ENCODE measurements at regions not wholly inside any gene's neighbourhood (a gene's known extent, or its start where the extent isn't known, plus 50 kb on each side); places are given as distances from the start of the nearest gene placed in this dataset.
"Not testable (repeated sequence)": the region's sequence is repeated elsewhere in the genome, so short reads cannot be mapped to it uniquely, and the experiment has no call there.

GRCh38 chr7:106501605-106502580 is 159.1 kb downstream of the CCDC71L start:
- no peaks in the 10 kb centered on the region for H3K4me1 ChIP-seq (ENCODE audit: insufficient read depth, low read length)
- H3K27me3 ChIP-seq (ENCODE audit: insufficient read depth, low read length): no peaks in the 10 kb centered on the region
- H3K4me3 ChIP-seq (ENCODE audit: low read length): no peak overlapping the region
- H3K9me3 ChIP-seq (ENCODE audit: low read depth, low read length): no peaks in the 10 kb centered on the region

- no peaks in the 10 kb centered on the region for H3K9me3 ChIP-seq (ENCODE audit: low read depth, low read length)
- H3K4me1 ChIP-seq (ENCODE audit: insufficient read depth, low read length): no peaks in the 10 kb centered on the region
- no peaks in the 10 kb centered on the region for H3K27me3 ChIP-seq (ENCODE audit: insufficient read depth, low read length)
- no peak overlapping the region for H3K4me3 ChIP-seq (ENCODE audit: low read length)
Measured at GRCh38 chr7:106499897-106500296, 161.1 kb downstream of the CCDC71L start.

- not testable (repeated sequence) for H3K4me1 ChIP-seq (ENCODE audit: insufficient read depth, low read length); H3K27me3 ChIP-seq (ENCODE audit: insufficient read depth, low read length); H3K4me3 ChIP-seq (ENCODE audit: low read length); H3K9me3 ChIP-seq (ENCODE audit: low read depth, low read length)
Measured at GRCh38 chr7:106498005-106498404, 163.0 kb downstream of the CCDC71L start.

- Histone ChIP-seq H3K9me3 (ENCODE audit: low read depth, low read length) (no peaks in the 10 kb centered on the region), H3K4me3 (ENCODE audit: low read length) (no peak overlapping the region), H3K4me1 (ENCODE audit: insufficient read depth, low read length) (no peaks in the 10 kb centered on the region), H3K27me3 (ENCODE audit: insufficient read depth, low read length) (no peaks in the 10 kb centered on the region)
Measured at GRCh38 chr7:106493041-106493731, 167.8 kb downstream of the CCDC71L start.

GRCh38 chr7:106488465-106488864 is 172.5 kb downstream of the CCDC71L start:
- H3K9me3 ChIP-seq (ENCODE audit: low read depth, low read length): no peaks in the 10 kb centered on the region
- no peaks in the 10 kb centered on the region for H3K4me1 ChIP-seq (ENCODE audit: insufficient read depth, low read length)
- H3K27me3 ChIP-seq (ENCODE audit: insufficient read depth, low read length): no peaks in the 10 kb centered on the region
- H3K4me3 ChIP-seq (ENCODE audit: low read length): no peak overlapping the region

GRCh38 chr7:106487892-106488291 is 173.1 kb downstream of the CCDC71L start:
- H3K4me3 ChIP-seq (ENCODE audit: low read length): no peak overlapping the region
- H3K4me1 ChIP-seq (ENCODE audit: insufficient read depth, low read length): no peaks in the 10 kb centered on the region
- H3K27me3 ChIP-seq (ENCODE audit: insufficient read depth, low read length): no peaks in the 10 kb centered on the region
- no peaks in the 10 kb centered on the region for H3K9me3 ChIP-seq (ENCODE audit: low read depth, low read length)

GRCh38 chr7:106486331-106486730 is 174.6 kb downstream of the CCDC71L start:
- no peaks in the 10 kb centered on the region for H3K27me3 ChIP-seq (ENCODE audit: insufficient read depth, low read length)
- no peak overlapping the region for H3K4me3 ChIP-seq (ENCODE audit: low read length)
- no peaks in the 10 kb centered on the region for H3K4me1 ChIP-seq (ENCODE audit: insufficient read depth, low read length)
- H3K9me3 ChIP-seq (ENCODE audit: low read depth, low read length): no peaks in the 10 kb centered on the region

GRCh38 chr7:106485919-106486318 is 175.0 kb downstream of the CCDC71L start:
- no peaks in the 10 kb centered on the region for H3K4me1 ChIP-seq (ENCODE audit: insufficient read depth, low read length)
- H3K9me3 ChIP-seq (ENCODE audit: low read depth, low read length): no peaks in the 10 kb centered on the region
- no peak overlapping the region for H3K4me3 ChIP-seq (ENCODE audit: low read length)
- no peaks in the 10 kb centered on the region for H3K27me3 ChIP-seq (ENCODE audit: insufficient read depth, low read length)

- Histone ChIP-seq H3K4me3 (ENCODE audit: low read length) (no peak overlapping the region), H3K9me3 (ENCODE audit: low read depth, low read length) (no peaks in the 10 kb centered on the region), H3K27me3 (ENCODE audit: insufficient read depth, low read length) (peaks cover 3% of the 10 kb centered on the region), H3K4me1 (ENCODE audit: insufficient read depth, low read length) (no peaks in the 10 kb centered on the region)
Measured at GRCh38 chr7:106485031-106485551, 175.9 kb downstream of the CCDC71L start.

- H3K4me3 ChIP-seq (ENCODE audit: low read length): no peak overlapping the region
- H3K27me3 ChIP-seq (ENCODE audit: insufficient read depth, low read length): peaks cover 3% of the 10 kb centered on the region
- no peaks in the 10 kb centered on the region for H3K4me1 ChIP-seq (ENCODE audit: insufficient read depth, low read length)
- H3K9me3 ChIP-seq (ENCODE audit: low read depth, low read length): no peaks in the 10 kb centered on the region
Measured at GRCh38 chr7:106484562-106484961, 176.4 kb downstream of the CCDC71L start.

GRCh38 chr7:106482091-106482490 is 178.9 kb downstream of the CCDC71L start:
- Histone ChIP-seq H3K4me1 (ENCODE audit: insufficient read depth, low read length) (no peaks in the 10 kb centered on the region), H3K27me3 (ENCODE audit: insufficient read depth, low read length) (peaks cover 3% of the 10 kb centered on the region), H3K4me3 (ENCODE audit: low read length) (no peak overlapping the region), H3K9me3 (ENCODE audit: low read depth, low read length) (no peaks in the 10 kb centered on the region)

- no peaks in the 10 kb centered on the region for H3K9me3 ChIP-seq (ENCODE audit: low read depth, low read length)
- no peaks in the 10 kb centered on the region for H3K4me1 ChIP-seq (ENCODE audit: insufficient read depth, low read length)
- peaks cover 3% of the 10 kb centered on the region for H3K27me3 ChIP-seq (ENCODE audit: insufficient read depth, low read length)
- no peak overlapping the region for H3K4me3 ChIP-seq (ENCODE audit: low read length)
Measured at GRCh38 chr7:106480616-106481031, 180.3 kb downstream of the CCDC71L start.

- Histone ChIP-seq H3K4me3 (ENCODE audit: low read length) (no peak overlapping the region), H3K27me3 (ENCODE audit: insufficient read depth, low read length) (peaks cover 3% of the 10 kb centered on the region), H3K4me1 (ENCODE audit: insufficient read depth, low read length) (no peaks in the 10 kb centered on the region), H3K9me3 (ENCODE audit: low read depth, low read length) (no peaks in the 10 kb centered on the region)
Measured at GRCh38 chr7:106480161-106480579, 180.8 kb downstream of the CCDC71L start.

GRCh38 chr7:106476751-106477150 is 184.2 kb downstream of the CCDC71L start:
- Histone ChIP-seq H3K9me3 (ENCODE audit: low read depth, low read length) (no peaks in the 10 kb centered on the region), H3K4me3 (ENCODE audit: low read length) (no peak overlapping the region), H3K27me3 (ENCODE audit: insufficient read depth, low read length) (peaks cover 3% of the 10 kb centered on the region), H3K4me1 (ENCODE audit: insufficient read depth, low read length) (no peaks in the 10 kb centered on the region)

- no peaks in the 10 kb centered on the region for H3K4me1 ChIP-seq (ENCODE audit: insufficient read depth, low read length)
- no peaks in the 10 kb centered on the region for H3K9me3 ChIP-seq (ENCODE audit: low read depth, low read length)
- no peak overlapping the region for H3K4me3 ChIP-seq (ENCODE audit: low read length)
- H3K27me3 ChIP-seq (ENCODE audit: insufficient read depth, low read length): no peaks in the 10 kb centered on the region
Measured at GRCh38 chr7:106472741-106473140, 188.0 kb upstream of the NAMPT start.
